ENCODE measurements at regions not wholly inside any gene's neighbourhood (a gene's known extent, or its start where the extent isn't known, plus 50 kb on each side); places are given as distances from the start of the nearest gene placed in this dataset.

DNA sequence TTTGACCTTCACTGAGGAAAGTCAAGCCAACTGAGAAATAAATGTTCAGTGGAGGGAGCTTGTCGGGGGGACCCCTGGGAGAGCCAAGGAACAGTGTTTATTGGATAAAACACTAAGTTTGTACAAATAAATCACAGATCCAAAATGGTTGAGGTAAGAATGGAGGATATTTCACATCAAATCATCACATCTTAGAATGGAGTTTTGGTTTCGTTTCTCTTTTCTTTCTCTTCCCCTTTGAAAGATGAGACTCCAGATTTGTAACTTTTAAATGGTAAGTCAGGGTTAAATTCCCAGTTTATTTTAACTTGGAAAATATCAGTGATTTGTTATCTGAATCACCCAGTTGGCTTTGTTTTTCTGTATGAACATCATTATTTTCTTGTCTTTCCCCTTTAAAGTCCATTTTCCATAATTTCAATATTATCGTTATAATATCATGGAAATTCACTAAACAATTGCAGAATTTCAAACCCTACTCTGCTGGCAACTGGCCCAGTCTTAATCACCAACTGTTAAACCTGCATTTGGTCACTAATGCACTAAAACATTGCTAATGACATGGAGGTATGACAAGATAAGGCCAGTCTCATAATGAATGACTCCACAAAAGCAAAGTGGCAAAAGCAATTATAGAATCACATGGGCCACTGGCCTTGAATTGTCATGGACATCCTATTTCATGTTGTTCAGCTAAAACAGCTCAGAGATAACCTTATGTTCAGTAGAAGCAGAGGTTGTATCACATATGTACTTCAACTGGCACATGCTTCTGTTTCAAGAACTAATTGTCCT lies 295.1 kb downstream of the SHOX2 start:
- TF ChIP-seq TEAD4 (IDR thresholded peaks at IDR 0.05) = no peak
- no peak for TF ChIP-seq YY1 (IDR thresholded peaks at IDR 0.05; ENCODE audit: low read depth)
- no peak for TF ChIP-seq TCF12 (IDR thresholded peaks at IDR 0.05; ENCODE audit: low read depth)
- TF ChIP-seq EP300 (IDR thresholded peaks at IDR 0.05; ENCODE audit: borderline replicate concordance) = no peak
- no peak for TF ChIP-seq CEBPB (IDR thresholded peaks at IDR 0.05)
- TF ChIP-seq ZBTB7A (IDR thresholded peaks at IDR 0.05; ENCODE audit: low read depth) = no peak
- TF ChIP-seq CREB1 (IDR thresholded peaks at IDR 0.05; ENCODE audit: low read depth) = no peak
- TF ChIP-seq TAF1 (IDR thresholded peaks at IDR 0.05; ENCODE audit: low read depth) = no peak
- TF ChIP-seq, protein P1, sequence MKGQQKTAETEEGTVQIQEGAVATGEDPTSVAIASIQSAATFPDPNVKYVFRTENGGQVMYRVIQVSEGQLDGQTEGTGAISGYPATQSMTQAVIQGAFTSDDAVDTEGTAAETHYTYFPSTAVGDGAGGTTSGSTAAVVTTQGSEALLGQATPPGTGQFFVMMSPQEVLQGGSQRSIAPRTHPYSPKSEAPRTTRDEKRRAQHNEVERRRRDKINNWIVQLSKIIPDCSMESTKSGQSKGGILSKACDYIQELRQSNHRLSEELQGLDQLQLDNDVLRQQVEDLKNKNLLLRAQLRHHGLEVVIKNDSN (IDR thresholded peaks at IDR 0.05) = no peak
- no peak for TF ChIP-seq FOXM1 (IDR thresholded peaks at IDR 0.05; ENCODE audit: borderline replicate concordance, low read depth)
- TF ChIP-seq NFIC (IDR thresholded peaks at IDR 0.05) = no peak
- TF ChIP-seq, protein P2, sequence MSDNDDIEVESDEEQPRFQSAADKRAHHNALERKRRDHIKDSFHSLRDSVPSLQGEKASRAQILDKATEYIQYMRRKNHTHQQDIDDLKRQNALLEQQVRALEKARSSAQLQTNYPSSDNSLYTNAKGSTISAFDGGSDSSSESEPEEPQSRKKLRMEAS (IDR thresholded peaks at IDR 0.05) = no peak
- no peak for TF ChIP-seq RAD21 (IDR thresholded peaks at IDR 0.05; ENCODE audit: low read depth)
- TF ChIP-seq, protein P3, sequence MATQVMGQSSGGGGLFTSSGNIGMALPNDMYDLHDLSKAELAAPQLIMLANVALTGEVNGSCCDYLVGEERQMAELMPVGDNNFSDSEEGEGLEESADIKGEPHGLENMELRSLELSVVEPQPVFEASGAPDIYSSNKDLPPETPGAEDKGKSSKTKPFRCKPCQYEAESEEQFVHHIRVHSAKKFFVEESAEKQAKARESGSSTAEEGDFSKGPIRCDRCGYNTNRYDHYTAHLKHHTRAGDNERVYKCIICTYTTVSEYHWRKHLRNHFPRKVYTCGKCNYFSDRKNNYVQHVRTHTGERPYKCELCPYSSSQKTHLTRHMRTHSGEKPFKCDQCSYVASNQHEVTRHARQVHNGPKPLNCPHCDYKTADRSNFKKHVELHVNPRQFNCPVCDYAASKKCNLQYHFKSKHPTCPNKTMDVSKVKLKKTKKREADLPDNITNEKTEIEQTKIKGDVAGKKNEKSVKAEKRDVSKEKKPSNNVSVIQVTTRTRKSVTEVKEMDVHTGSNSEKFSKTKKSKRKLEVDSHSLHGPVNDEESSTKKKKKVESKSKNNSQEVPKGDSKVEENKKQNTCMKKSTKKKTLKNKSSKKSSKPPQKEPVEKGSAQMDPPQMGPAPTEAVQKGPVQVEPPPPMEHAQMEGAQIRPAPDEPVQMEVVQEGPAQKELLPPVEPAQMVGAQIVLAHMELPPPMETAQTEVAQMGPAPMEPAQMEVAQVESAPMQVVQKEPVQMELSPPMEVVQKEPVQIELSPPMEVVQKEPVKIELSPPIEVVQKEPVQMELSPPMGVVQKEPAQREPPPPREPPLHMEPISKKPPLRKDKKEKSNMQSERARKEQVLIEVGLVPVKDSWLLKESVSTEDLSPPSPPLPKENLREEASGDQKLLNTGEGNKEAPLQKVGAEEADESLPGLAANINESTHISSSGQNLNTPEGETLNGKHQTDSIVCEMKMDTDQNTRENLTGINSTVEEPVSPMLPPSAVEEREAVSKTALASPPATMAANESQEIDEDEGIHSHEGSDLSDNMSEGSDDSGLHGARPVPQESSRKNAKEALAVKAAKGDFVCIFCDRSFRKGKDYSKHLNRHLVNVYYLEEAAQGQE (IDR thresholded peaks at IDR 0.05; ENCODE audit: low read depth) = no peak

DNA sequence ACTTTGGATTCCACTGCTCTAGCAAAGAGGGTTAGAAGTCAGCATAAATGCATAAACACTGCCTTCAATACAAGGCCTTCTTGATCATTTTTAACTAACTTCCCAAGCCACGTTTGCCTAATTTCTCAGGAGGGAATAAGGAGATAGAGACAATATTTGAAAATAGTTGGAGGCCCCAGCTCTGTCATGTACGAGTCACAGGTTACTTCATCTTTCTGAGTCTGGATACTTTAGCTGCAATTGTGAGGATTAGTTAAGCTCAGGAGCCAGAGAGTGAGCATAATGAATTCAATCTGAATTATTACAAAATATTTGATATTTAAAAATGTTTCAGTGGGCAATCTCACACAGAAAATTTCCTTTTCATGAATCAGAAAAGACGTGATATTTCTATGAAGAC lies 298.9 kb downstream of the SHOX2 start:
- TF ChIP-seq YY1 (IDR thresholded peaks at IDR 0.05; ENCODE audit: low read depth) (no peak), TEAD4 (IDR thresholded peaks at IDR 0.05) (no peak), RAD21 (IDR thresholded peaks at IDR 0.05; ENCODE audit: low read depth) (no peak), CEBPB (IDR thresholded peaks at IDR 0.05) (no peak), TCF12 (IDR thresholded peaks at IDR 0.05; ENCODE audit: low read depth) (no peak), EGR1 (IDR thresholded peaks at IDR 0.05) (no peak), EP300 (IDR thresholded peaks at IDR 0.05; ENCODE audit: borderline replicate concordance) (no peak), ZBTB7A (IDR thresholded peaks at IDR 0.05; ENCODE audit: low read depth) (no peak), CREB1 (IDR thresholded peaks at IDR 0.05; ENCODE audit: low read depth) (no peak)
- TF ChIP-seq, protein P1 (IDR thresholded peaks at IDR 0.05) = no peak
- TF ChIP-seq, protein P3 (IDR thresholded peaks at IDR 0.05; ENCODE audit: low read depth) = no peak

- TF ChIP-seq TCF12 (IDR thresholded peaks at IDR 0.05; ENCODE audit: low read depth) (no peak), YY1 (IDR thresholded peaks at IDR 0.05; ENCODE audit: low read depth) (no peak), CREB1 (IDR thresholded peaks at IDR 0.05; ENCODE audit: low read depth) (no peak), ZBTB7A (IDR thresholded peaks at IDR 0.05; ENCODE audit: low read depth) (no peak), TEAD4 (IDR thresholded peaks at IDR 0.05) (no peak), RAD21 (IDR thresholded peaks at IDR 0.05; ENCODE audit: low read depth) (no peak), EP300 (IDR thresholded peaks at IDR 0.05; ENCODE audit: borderline replicate concordance) (no peak)
- TF ChIP-seq, protein P1 (IDR thresholded peaks at IDR 0.05) = no peak
- TF ChIP-seq, protein P2 (IDR thresholded peaks at IDR 0.05) = no peak
Observed at GRCh38 chr3:157805538-157805937, 300.7 kb downstream of the SHOX2 start.

GRCh38 chr3:157794771-157795170 lies 291.6 kb upstream of the VEPH1 start:
- TF ChIP-seq CREB1 (IDR thresholded peaks at IDR 0.05; ENCODE audit: low read depth) (no peak), FOXM1 (IDR thresholded peaks at IDR 0.05; ENCODE audit: borderline replicate concordance, low read depth) (no peak)

GRCh38 chr3:157793745-157794144 lies 290.5 kb upstream of the VEPH1 start:
- TF ChIP-seq ZBTB7A (IDR thresholded peaks at IDR 0.05; ENCODE audit: low read depth) (no peak), EP300 (IDR thresholded peaks at IDR 0.05; ENCODE audit: borderline replicate concordance) (no peak), FOXM1 (IDR thresholded peaks at IDR 0.05; ENCODE audit: borderline replicate concordance, low read depth) (no peak), RAD21 (IDR thresholded peaks at IDR 0.05; ENCODE audit: low read depth) (no peak), CEBPB (IDR thresholded peaks at IDR 0.05) (no peak), EGR1 (IDR thresholded peaks at IDR 0.05) (no peak), NFIC (IDR thresholded peaks at IDR 0.05) (no peak), TCF12 (IDR thresholded peaks at IDR 0.05; ENCODE audit: low read depth) (no peak)
- TF ChIP-seq, protein P3 (IDR thresholded peaks at IDR 0.05; ENCODE audit: low read depth) = no peak
- TF ChIP-seq, protein P1 (IDR thresholded peaks at IDR 0.05) = no peak
